ENCODE measurements at regions not wholly inside any gene's neighbourhood (a gene's known extent, or its start where the extent isn't known, plus 50 kb on each side); places are given as distances from the start of the nearest gene placed in this dataset.

- DNase-seq = no peak
Observed at GRCh38 chr1:36643371-36644270, 160.9 kb upstream of the CSF3R start.

GRCh38 chr1:36642802-36643201 is 160.1 kb upstream of the CSF3R start:
- DNase-seq = no peak

GRCh38 chr1:36641776-36642175 is 159.1 kb upstream of the CSF3R start:
- no peak for DNase-seq

- no peak for DNase-seq
Observed at GRCh38 chr1:36639461-36639860, 156.7 kb upstream of the CSF3R start.

DNA sequence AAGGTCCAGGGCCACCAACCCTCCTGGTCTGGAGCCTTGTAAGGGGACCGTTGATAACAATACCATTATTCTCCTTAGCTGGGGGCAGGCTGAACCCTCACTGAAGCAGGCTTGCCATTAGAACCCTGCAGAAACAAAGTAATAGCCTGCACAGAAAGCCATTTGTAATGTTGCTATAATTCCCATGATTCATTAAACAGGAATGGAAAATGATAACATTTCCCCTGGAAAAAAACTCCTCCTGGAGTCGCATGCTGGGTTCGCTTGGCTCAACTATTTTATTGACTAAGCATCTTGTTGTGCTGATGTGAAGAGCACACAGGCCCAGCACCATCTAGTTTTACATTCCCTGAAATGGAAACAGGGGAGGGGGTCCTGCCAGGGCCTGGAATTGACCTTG is 155.6 kb upstream of the CSF3R start:
- DNase-seq = no peak

- no peak for DNase-seq
Observed at GRCh38 chr1:36636206-36636605, 153.5 kb upstream of the CSF3R start.

GRCh38 chr1:36635284-36635683 is 152.6 kb upstream of the CSF3R start:
- no peak for DNase-seq

DNA sequence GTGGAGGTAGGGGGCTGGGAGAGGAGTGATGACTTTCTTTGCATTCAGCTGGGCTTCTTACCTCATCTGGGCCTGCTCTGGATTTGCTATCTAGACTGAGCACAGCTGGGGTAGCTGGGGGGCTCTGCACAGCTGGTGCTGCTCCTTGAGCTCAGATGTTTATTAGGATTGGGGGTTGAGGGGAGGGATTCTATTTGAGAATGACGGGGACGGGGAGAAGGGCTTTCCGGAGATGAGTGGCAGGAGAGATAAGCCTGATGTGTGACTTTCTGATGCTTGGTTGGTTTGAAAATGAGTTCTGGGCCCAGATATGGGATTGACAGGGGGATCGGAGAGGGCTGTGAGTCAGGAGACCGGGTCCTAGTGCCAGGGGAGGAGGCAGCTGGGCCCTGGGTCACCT is 146.1 kb upstream of the CSF3R start:
- no peak for DNase-seq

- DNase-seq = no peak
Observed at GRCh38 chr1:36626435-36626834, 143.7 kb upstream of the CSF3R start.

GRCh38 chr1:36625935-36626310 is 143.2 kb upstream of the CSF3R start:
- DNase-seq = no peak

GRCh38 chr1:36625253-36625934 is 142.7 kb upstream of the CSF3R start:
- no peak for DNase-seq

- DNase-seq = no peak
Observed at GRCh38 chr1:36624466-36624865, 141.8 kb upstream of the CSF3R start.

DNA sequence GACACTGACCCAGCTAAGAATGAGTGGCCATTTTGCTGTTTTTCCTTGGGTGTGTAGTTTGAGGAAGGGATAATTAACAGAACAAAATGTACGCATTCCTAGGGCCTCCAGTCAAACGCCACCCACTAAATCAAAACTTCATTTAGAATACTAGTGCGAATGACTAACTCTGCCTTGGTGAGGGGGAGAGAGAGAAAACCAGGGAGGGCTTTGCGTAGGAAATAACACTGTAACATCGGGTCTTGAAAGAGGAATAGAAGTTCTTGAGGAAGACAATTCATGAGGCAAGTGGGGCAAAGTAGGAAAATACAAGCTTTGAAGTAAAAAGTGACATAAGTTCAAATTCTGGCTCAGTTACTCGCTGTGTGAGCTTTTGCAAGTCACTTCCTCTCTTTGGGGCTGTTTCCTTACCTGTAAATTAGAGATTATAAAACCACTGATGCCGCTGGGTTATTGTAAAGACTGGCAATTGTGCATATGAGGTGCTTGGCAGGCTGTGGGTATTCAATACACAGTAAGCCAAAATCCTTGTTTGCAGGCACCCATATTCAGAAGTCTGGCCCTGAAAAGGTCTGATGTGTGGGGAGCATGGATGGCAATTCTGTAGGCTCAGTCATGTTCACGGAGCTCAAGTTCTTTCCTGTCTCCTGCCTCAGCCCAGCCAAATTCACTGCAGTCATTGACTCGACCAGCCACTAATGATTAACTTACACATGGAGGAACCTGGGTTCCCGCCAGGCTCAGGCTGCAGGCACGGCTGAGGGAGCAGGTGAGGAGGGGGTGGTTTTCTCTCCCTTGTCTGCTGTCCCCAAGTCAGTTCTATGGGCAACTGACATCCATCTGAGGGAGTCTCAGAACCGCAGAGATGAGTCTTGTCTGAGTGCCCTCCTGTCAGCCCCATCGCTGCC is 140.3 kb upstream of the CSF3R start:
- DNase-seq = peak in 2 of 4 experiments; percentile 1 to 2

- DNase-seq = peak; percentile 6 to 54 (median 32)
Observed at GRCh38 chr1:36621531-36621930, 138.8 kb upstream of the CSF3R start.

DNA sequence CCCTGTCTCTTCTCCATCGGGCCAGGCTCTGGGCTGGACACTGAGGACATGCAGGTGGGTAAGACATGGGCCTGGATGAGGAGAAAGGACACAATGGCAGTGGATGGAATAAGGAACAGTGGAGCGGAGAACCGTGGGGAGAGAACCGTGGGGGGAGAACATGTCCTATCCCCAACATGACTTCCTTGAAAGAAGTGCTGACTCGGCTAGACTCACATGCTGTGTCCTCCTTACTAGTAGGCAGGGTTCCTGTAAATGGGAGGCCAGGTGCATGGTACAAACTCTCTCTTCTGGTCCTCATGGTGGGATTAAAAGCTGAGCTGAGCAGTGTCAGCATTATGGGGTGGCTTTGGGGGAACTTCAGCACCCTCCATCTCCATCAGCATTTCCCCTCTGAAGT is 137.4 kb upstream of the CSF3R start:
- DNase-seq = no peak

- no peak for DNase-seq
Observed at GRCh38 chr1:36614991-36615390, 132.3 kb upstream of the CSF3R start.

DNA sequence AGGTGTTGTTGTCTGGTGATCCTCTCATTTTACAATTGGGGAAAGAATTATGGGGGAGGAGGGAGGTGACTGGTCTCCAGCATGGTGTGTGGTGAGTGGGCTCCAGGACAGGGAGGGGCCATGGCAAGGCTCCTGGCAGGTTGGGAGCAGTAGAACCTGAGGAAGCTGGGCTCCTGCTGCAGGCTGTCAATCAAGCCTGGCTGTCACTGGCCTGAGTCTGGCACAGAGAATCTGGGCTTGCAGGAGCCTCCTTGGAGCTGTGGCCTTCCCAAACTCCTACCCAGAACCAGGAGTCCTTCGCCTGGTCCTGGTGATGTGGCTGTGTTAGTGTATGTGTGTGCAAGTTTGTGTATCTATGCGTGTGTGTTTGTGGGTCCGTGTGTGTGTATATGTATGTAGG is 131.9 kb upstream of the CSF3R start:
- DNase-seq = no peak

GRCh38 chr1:36613721-36614120 is 131.0 kb upstream of the CSF3R start:
- DNase-seq = no peak

DNA sequence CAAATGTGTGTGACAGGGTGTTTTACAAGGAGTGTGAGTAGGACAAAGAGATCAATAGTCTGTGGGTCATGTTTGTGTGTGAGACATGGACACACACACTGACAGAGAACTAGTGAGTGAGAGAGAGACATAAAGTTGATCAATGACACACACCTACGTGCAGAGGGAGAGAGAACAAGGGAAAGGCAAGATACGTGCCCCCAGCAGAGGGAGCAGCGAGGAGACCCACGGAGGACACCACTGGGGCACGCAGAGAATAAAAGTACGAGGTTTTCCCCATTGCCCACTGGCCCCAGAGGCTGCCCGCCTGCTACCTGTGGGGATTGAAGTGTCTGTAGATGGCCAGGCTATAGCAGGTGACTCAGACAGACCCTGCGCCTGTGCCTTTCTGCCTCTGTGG is 130.2 kb upstream of the CSF3R start:
- no peak for DNase-seq

DNA sequence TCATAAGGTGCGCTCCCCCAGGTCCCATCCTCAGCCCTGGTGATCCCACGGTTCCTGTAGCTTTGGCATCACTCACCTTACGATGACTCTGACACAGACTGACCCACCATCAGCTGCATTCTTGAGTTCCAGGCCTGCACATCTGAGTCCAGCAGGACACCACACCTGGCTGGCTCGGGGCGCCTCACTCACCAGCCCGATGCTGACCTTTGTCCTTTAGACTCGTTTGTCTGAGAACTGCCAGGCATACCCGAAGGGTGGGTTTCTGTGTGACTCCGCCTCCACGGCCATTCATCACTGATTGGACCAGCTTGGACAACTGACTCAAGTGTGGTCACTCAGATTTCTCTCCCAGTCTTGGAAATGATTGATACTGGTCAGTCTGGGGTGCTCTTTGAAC is 129.4 kb upstream of the CSF3R start:
- no peak for DNase-seq

- peak; percentile 62 to 76 (median 69) for DNase-seq
Observed at GRCh38 chr1:36609241-36610027, 126.7 kb upstream of the CSF3R start.

- DNase-seq = no peak
Observed at GRCh38 chr1:36608272-36608671, 125.6 kb upstream of the CSF3R start.

Measured in suppressor macrophage (primary cell).